Ovary (tissue), 3 donors: ENCODE measurements at regions not wholly inside any gene's neighbourhood (a gene's known extent, or its start where the extent isn't known, plus 50 kb on each side); places are given as distances from the start of the nearest gene placed in this dataset.

Source experiments
- CTCF ChIP-seq, 3 donors: fragments of 450-650 bp in 2 of 3; fragments of 200-600 bp in 1 of 3; IDR thresholded peaks; one replicate each; pipeline versions ENCODE4 v1.5.1 to v1.8.0; 2016 to 2022; ENCODE audit warnings: antibody characterized with exemption in 3 of 3, mild to moderate bottlenecking in 1 of 3
- EP300 ChIP-seq: sonication (generic); formaldehyde crosslinking; IDR thresholded peaks from one replicate; pipeline ENCODE4 v1.6.1; 2017; ENCODE audit warnings: antibody characterized with exemption
- donor health status: DM: no; HTN: no; CAD: no.

- TF ChIP-seq CTCF (IDR thresholded peaks at IDR 0.05) (no peak), EP300 (no peak)
Measured at GRCh38 chr16:79436885-79437284, 163.7 kb downstream of the MAF start.
